ENCODE measurements at regions not wholly inside any gene's neighbourhood (a gene's known extent, or its start where the extent isn't known, plus 50 kb on each side); places are given as distances from the start of the nearest gene placed in this dataset.
"Not testable (repeated sequence)": the region's sequence is repeated elsewhere in the genome, so short reads cannot be mapped to it uniquely, and the experiment has no call there.

GRCh38 chrX:85808217-85808616 is 239.1 kb downstream of the CHM start:
- no peak for DNase-seq

GRCh38 chrX:85772391-85772790 is 275.0 kb downstream of the CHM start:
- DNase-seq: not testable (repeated sequence)

- no peak for DNase-seq
Measured at GRCh38 chrX:85765651-85766050, 281.7 kb downstream of the CHM start.

DNA sequence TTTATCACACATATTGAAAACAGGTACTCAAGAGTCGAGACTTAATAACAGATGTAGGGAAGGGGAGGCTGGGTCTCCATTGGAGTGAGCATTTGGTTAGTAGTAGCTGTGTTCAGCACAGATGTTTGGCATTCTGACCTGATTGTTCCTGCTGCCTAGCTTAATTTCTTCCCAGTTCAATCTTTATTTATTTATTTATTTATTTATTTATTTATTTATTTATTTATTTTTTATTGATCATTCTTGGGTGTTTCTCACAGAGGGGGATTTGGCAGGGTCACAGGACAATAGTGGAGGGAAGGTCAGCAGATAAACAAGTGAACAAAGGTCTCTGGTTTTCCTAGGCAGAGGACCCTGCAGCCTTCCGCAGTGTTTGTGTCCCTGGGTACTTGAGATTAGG is 324.3 kb downstream of the CHM start:
- not testable (repeated sequence) for DNase-seq

DNA sequence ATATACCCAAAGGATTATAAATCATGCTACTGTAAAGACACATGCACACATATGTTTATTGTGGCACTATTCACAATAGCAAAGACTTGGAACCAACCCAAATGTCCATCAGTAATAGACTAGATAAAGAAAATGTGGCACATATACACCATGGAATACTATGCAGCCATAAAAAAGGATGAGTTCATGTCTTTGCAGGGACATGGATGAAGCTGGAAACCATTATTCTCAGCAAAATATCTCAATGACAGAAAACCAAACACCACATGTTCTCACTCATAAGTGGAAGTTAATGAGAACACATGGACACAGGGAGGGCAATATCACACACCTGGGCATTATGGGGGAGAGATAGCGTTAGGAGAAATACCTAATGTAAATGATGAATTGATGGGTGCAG is 323.8 kb upstream of the POF1B start:
- DNase-seq: not testable (repeated sequence)

- no peak for DNase-seq
Measured at GRCh38 chrX:85698921-85699320, 319.5 kb upstream of the POF1B start.

DNA sequence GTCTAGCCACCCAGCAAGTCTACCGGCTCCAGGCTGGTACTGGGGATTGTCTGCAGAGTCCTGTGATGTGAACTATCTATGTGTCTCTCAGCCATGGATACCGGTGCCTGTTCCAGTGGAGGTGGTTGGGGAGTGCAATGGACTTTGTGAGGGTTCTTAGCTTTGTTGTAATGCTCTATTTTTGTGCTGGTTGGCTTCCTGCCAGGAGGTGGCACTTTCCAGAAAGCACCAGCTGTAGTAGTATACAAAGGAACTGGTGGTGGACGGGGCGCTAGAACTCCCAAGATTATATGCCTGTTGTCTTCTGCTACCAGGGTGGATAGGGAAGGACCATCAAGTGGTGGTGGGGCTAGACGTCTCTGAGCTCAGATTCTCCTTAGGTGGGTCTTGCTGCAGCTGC is 306.4 kb upstream of the POF1B start:
- DNase-seq: no peak

DNA sequence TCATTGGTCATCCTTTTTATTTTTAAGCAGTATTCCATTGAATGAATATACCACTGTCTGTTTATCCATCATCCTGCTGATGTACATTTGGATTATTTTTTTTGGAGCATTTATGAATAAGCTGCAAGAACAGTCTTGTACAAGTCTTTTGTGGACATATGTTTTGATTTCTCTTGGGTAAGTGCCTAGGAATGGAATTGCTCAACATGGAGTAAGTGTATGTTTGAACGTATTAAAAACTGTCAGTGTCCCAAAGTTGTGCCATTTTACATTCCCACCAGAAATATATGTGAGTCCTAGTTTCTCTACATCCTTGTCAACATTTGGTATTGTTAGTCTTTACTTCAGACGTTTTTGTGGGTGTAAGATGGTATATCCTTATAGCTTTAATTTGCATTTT is 287.0 kb upstream of the POF1B start:
- DNase-seq: no peak

GRCh38 chrX:85663970-85664369 is 284.5 kb upstream of the POF1B start:
- not testable (repeated sequence) for DNase-seq

DNA sequence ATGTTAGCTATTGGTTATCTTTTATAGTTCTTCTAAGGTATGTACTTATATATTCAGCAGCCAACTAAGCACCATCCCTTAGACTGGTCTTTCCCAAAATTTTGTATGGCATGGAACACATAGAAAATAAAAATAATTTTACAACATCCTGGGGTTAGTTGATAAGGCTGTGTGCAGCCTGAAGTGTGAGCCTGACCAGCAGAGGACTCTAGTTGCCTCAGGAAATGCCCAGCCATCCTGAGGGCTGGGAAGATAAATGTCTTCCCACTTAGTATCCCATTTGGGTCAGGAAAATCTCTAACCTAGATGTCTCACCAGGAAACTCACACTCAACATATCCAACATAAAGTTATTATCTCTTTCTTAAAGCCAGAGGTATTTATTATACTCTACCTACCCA is 251.4 kb upstream of the POF1B start:
- DNase-seq: no peak

GRCh38 chrX:85627363-85627762 is 247.9 kb upstream of the POF1B start:
- no peak for DNase-seq

DNA sequence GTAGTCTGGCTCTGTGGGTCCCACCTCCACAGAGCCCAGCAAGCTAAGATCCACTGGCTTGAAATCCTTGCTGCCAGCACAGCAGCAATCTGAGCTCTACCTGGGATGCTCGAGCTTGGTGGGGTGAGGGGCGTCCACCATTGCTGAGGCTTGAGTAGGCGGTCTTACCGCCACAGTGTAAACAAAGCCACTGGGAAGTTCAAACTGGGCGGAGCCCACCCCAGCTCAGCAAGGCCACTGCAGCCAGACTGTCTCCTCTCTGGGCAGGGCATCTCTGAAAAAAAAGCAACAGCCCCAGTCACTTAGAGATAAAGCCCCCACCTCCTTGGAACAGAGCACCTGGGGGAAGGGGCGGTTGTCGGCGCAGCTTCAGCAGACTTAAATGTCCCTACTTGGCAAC is 243.2 kb upstream of the POF1B start:
- DNase-seq: no peak

GRCh38 chrX:85620466-85620865 is 241.0 kb upstream of the POF1B start:
- no peak for DNase-seq

DNA sequence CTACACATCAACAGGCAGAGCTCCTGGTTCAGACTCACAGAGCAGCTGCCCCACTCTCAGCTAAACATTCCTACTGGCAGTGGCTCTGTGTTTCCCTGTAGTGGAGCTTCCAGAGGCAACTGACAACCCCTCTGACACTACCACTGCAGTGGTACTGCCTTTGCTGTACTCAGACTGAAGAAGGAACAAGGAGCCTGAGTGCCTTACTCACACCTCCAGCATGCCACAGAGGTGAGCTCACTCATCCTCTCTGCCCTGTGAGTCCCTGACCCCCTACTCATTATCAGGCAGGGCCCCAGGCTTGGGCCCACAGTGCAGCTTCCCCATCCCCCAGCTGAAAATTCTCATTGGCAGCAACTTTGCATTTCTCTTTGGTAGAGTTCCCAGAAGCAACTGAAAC is 240.5 kb upstream of the POF1B start:
- no peak for DNase-seq

- no peak for DNase-seq
Measured at GRCh38 chrX:85611926-85612325, 232.5 kb upstream of the POF1B start.

DNA sequence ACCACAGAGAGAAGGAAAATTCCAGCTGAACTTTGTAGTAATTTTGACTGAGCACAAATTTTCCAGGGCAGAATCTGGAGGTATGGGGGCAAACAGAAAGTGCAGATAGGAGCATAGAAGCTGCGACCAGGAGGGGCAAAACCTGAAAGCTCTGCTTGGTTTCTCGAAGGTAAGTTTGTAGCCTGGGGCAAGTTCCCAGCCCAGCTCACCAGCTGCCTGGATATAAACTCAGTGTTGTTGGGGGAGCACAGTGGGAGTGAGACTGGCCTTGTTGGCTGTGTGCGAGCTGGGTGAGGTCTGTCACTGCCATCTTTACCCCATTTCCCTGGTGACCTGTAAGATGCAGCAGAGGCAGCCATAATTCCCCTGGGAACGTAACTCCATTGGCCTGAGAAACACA is 213.5 kb upstream of the POF1B start:
- no peak for DNase-seq

DNA sequence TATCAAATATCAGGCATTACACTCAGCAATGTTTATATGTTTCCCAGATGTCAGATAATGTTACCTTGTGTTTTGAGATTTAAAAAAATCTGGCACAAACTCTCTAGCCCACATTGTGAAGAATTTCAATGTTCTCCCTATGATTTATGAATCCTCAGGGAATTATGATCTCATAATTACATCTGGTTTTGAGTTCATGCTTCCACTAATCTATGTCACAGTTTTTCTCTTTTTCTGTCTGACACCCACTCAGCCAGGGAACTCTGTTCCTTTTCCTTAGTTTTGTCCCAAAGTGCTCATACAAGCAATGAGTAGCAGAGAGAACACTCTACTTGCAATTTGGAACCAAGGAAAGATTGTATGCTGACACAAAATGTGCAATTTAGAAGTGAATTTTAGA is 212.1 kb upstream of the POF1B start:
- DNase-seq: no peak

GRCh38 chrX:85590638-85591037 is 211.2 kb upstream of the POF1B start:
- no peak for DNase-seq

GRCh38 chrX:85573801-85574200 is 194.3 kb upstream of the POF1B start:
- DNase-seq: no peak

DNA sequence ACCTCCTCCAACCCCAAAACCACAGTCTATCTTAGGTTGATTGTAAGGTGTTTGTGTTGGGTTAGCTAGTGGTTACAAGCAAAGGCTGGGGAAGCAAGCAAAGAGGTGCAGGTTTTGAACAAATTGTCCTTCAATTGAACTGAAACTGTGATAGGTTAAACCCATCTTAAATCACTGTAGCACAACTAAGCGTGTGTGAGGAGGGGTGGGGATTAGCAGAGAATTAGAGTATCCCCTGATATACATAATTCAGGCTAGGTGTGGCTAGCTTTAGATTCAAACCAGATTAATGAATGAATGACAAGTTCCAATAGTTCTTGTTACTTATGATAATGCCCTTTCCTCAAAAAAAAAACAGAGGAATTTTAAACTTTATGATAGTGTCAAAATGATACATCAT is 191.0 kb upstream of the POF1B start:
- no peak for DNase-seq

GRCh38 chrX:85569686-85570085 is 190.2 kb upstream of the POF1B start:
- DNase-seq: peak in 1 of 56 donors; percentile 1

GRCh38 chrX:85569096-85569495 is 189.6 kb upstream of the POF1B start:
- DNase-seq: no peak

DNA sequence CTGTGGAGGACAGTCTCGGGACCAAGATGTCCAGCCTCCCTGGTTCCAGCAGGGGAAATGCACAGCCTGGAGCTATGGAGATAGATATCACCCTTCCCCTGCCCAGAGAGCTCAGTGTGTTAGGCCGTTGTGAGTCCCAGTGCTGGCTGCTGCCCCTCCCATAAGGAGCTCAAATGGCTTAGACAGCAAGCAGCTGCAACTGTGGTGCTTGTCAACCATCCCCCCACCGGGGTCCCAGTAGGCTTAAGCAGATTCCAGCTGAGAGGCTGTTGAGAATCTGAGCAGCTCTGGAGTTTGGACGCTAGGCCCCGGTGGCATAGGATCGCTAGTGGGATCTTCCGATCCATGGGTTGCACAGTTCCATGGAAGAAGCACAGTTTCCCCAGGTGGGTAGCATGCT is 181.8 kb upstream of the POF1B start:
- no peak for DNase-seq

- DNase-seq: no peak
Measured at GRCh38 chrX:85544609-85545008, 165.1 kb upstream of the POF1B start.

DNA sequence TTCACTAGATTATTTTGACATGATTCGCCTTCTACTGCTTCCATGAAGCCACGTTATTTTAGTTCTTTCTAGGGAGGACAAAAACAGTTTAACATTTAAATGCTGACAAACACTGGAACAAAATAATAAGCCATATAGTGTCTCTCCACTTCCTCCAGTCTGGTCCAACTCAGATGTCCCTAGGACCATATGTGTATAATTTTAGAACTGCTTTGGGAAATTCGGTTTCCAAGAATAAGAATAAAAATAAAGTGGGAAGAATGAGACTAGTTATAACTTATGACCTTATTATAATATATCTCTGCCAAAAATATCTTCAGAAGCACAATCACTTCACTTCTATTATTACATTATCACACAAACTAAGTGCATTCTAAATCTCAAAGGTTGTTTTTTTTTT is 164.4 kb upstream of the POF1B start:
- DNase-seq: no peak
